HG03108 (cell line): ENCODE measurements at regions not wholly inside any gene's neighbourhood (a gene's known extent, or its start where the extent isn't known, plus 50 kb on each side); places are given as distances from the start of the nearest gene placed in this dataset.
"Not testable (repeated sequence)": the region's sequence is repeated elsewhere in the genome, so short reads cannot be mapped to it uniquely, and the experiment has no call there.

Source experiments
- ATAC-seq: cut with Tn5 transposase; IDR thresholded peaks from one replicate; pipeline ENCODE4 v1.9.1; 2021; ENCODE audit warnings: moderate library complexity; ENCODE audit not compliant: unreplicated experiment

GRCh38 chr3:153369561-153370374 lies 207.7 kb downstream of the RAP2B start:
- ATAC-seq: no peak

GRCh38 chr3:153370680-153371079 lies 208.7 kb downstream of the RAP2B start:
- ATAC-seq: no peak

- no peak for ATAC-seq
Measured at GRCh38 chr3:153372326-153372725, 210.3 kb downstream of the RAP2B start.

- no peak for ATAC-seq
Measured at GRCh38 chr3:153373606-153374005, 211.6 kb downstream of the RAP2B start.

DNA sequence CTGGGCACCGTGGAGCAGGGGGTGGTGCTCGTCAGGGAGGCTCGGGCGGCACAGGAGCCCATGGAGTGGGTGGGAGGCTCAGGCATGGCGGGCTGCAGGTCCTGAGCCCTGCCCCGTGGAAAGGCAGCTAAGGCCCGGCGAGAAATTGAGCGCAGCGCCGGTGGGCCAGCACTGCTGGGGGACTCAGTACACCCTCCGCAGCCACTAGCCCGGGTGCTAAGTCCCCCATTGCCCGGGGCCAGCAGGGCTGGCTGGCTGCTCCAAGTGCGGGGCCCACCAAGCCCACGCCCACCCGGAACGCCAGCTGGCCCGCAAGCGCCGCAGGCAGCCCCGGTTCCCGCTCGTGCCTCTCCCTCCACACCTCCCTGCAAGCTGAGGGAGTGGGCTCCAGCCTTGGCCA lies 216.3 kb downstream of the RAP2B start:
- ATAC-seq: not testable (repeated sequence)

DNA sequence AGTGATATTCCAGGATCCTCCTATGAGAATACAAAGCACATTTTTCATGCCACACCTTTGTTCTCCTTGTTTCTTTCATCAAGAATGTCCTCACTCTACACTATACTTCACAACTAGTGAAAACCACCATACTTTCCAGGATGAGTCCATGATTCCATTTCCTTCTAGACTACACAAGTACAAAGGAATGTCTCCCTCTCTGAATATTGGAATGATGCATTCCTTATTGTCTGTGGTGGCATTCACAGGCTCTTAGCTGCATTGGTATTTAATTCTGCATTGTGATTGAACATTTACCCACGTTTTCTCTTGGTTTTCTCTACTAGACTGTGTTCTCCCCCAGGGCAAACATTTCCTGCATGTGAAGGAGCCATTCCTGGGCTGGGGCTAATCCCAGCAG lies 217.5 kb downstream of the RAP2B start:
- ATAC-seq: no peak

- no peak for ATAC-seq
Measured at GRCh38 chr3:153385343-153385742, 223.3 kb downstream of the RAP2B start.

- ATAC-seq: no peak
Measured at GRCh38 chr3:153392363-153392762, 230.3 kb downstream of the RAP2B start.

GRCh38 chr3:153394017-153394416 lies 232.0 kb downstream of the RAP2B start:
- ATAC-seq: no peak

DNA sequence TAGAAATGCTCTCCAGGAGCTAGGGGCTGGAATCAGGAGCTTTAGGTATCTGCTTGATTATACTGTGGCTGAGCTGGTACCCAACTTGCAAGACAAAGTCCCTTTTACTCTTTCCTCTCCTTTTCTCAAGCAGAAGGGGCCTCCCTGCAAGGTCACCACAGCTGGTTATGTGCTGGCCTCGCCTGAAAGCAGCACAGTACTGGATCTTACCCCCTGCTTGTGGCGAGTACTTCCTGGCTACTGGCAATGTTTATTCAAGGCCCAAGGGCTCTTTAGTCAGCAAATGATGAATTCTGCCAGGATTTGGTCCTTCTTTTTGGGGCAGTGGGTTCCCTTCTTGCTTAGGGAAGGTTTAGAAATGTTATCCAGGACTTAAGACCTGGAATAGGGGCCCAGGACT lies 234.6 kb downstream of the RAP2B start:
- ATAC-seq: no peak

DNA sequence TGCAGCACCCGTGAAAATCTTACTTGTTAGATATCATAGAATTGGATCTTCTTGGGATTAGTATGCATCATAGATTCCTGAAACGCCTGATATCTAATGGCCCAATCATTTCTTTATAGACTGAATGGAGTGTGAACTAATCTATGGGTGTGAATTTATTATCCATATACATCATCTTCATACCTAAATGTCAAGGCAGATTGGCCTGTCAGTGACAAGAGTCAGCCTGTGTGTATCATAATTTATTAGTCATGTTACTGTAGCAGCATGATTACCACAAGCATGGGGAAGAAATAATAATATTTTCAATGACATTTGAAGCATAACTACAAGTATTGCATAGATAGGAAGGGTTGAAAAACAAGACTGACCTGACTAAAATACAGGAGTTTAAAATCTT lies 235.8 kb downstream of the RAP2B start:
- no peak for ATAC-seq

- peak; percentile 84 for ATAC-seq
Measured at GRCh38 chr3:153399636-153400035, 237.6 kb downstream of the RAP2B start.

- ATAC-seq: no peak
Measured at GRCh38 chr3:153400641-153401040, 238.6 kb downstream of the RAP2B start.

DNA sequence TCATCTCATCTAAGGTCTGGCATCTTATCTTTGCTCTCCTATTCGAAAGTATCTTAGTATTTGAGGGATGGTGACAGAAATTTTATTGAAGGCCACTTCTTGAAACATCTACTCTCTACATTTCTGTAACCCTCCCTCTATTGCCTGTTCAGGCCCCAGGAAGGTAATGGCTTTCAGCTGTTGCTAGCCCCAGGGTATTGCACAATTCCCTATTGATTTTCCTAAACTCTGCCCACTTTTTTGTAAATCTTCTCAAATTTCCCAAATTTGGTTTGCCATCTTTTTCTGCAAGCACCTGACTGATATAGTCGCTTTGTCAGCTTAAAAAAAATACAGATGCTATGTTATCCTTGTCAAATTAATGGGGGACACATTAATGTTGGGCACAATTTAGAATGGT lies 242.1 kb downstream of the RAP2B start:
- ATAC-seq: no peak

DNA sequence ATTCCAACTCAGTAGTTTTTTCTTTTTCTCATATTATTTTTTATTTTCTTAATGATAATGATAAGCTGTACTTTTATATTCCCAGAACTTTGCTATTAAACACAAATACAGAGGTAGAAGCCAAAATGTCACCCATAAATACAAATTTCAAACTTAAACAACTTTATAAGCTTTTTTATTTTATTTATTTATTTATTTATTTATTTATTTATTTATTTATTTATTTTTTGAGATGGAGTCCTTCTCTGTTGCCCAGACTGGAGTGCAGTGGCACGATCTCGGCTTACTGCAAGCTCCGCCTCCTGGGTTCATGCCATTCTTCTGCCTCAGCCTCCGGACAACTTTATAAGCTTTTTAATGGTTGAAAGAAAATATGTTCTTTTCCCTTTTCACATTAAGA lies 243.3 kb downstream of the RAP2B start:
- not testable (repeated sequence) for ATAC-seq

- ATAC-seq: no peak
Measured at GRCh38 chr3:153410517-153410916, 248.5 kb downstream of the RAP2B start.

DNA sequence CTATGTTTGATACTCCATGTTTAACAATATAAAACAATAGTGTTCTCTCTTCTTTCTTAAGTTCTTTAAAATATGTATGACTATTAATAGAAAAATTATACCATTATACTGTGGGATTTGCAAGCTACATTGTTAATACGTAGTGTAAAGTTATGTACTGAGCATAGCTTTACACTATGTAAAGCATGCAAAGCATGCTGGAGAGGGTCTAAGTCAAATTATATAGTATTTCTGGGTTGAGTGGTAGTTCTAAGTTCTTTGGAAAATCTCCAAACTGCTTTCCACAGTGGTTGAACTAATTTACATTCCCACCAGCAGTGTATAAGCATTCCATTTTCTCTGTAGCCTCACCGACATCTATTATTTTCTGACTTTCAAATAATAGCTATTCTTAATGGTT lies 253.0 kb downstream of the RAP2B start:
- ATAC-seq: no peak

DNA sequence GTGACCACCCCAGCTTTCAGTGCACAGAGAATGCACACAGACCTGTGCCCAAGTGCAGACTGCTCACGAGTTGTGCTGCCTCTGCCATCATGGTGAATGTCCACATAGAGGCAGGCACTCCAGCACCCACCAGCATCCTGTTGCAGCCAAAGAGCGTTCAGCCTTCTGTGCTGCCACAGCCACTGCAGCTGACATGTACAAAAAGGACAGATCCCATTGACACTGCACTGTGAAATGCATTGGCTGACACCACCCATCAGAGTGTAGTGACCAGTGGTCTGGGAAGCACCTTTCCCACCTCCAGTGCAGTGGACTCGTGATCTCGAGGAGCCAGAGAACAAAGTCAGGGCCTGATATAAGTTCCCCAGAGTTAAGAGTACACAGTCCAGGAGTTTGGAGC lies 260.3 kb downstream of the RAP2B start:
- no peak for ATAC-seq

DNA sequence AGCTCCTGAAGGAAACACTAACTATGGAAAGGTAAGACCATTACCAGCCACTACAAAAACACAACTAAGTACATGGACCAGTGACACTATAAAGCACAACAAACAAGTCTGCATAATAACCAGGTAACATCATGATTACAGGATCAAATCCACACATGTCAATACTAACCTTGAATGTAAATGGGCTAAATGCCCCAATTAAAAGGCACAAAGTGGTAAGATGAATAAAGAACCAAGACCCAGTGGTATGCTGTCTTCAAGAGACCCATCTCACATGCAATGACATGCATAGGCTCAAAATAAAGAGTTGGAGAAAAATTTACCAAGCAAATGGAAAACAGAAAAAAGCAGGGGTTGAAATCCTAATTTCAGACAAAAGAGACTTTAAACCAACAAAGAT lies 261.8 kb downstream of the RAP2B start:
- ATAC-seq: not testable (repeated sequence)

DNA sequence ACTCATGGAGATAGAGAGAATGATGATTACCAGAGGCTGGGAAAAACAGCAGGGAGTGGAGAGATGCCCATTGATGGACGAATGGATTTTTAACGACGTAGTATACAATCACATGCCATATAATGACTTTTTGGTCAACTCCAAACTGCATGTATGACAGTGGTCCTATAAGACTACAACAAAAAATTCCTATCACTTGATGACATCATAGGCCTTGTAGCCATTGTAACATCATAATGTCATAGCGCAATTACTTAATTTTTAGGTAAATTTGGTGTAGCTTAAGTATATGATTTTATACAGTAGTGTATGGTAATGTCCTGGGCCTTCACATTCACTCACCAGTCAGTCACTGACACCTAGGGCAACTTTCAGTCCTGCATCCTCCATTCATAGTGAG lies 264.3 kb downstream of the RAP2B start:
- no peak for ATAC-seq

GRCh38 chr3:153426803-153427202 lies 264.8 kb downstream of the RAP2B start:
- ATAC-seq: no peak

- ATAC-seq: no peak
Measured at GRCh38 chr3:153429821-153430220, 267.8 kb downstream of the RAP2B start.

DNA sequence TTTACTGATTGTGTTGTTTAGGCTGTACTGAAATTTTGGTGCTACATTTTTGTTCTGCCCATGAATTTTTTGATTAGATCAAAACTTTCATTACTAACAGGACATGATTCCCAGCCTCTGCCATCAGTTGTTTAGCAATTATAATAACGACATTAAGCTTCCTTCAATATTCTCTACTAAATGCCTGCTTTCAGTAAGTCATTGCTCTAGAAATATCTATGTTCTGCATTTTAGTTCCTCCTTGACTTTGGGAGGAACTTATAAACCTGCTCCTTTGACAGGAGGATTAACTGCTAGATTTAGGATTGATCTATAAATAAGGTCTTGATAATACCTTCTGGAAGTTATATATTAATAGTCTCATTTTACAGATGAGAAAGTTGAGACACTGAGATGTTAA lies 269.1 kb downstream of the RAP2B start:
- ATAC-seq: no peak
